ENCODE measurements at regions not wholly inside any gene's neighbourhood (a gene's known extent, or its start where the extent isn't known, plus 50 kb on each side); places are given as distances from the start of the nearest gene placed in this dataset.
"Not testable (repeated sequence)": the region's sequence is repeated elsewhere in the genome, so short reads cannot be mapped to it uniquely, and the experiment has no call there.

GRCh38 chr22:19654338-19654987 lies 59.8 kb upstream of the SEPTIN5 start:
- H3K4me1 Mint-ChIP-seq: no peaks in the 10 kb centered on the region
- ATAC-seq (replicated peaks): no peak
- peaks cover 7% of the 10 kb centered on the region for H3K27me3 Mint-ChIP-seq

GRCh38 chr22:19655399-19655798 lies 58.9 kb upstream of the SEPTIN5 start:
- H3K27me3 Mint-ChIP-seq: no peaks in the 10 kb centered on the region
- no peak overlapping the region for H3K4me3 Mint-ChIP-seq
- H3K27ac Mint-ChIP-seq: no peak overlapping the region
- no peaks in the 10 kb centered on the region for H3K36me3 Mint-ChIP-seq (ENCODE audit: low read depth)
- ATAC-seq (replicated peaks): no peak
- H3K4me1 Mint-ChIP-seq: no peaks in the 10 kb centered on the region
- H3K9me3 Mint-ChIP-seq: no peaks in the 10 kb centered on the region

More at GRCh38 chr22:19654338-19654987, 59.8 kb upstream of the SEPTIN5 start:
- Mint-ChIP-seq H3K36me3 (ENCODE audit: low read depth) (no peaks in the 10 kb centered on the region), H3K9me3 (no peaks in the 10 kb centered on the region), H3K27ac (no peak overlapping the region), H3K4me3 (no peak overlapping the region)

GRCh38 chr22:19656541-19657251 lies 57.6 kb upstream of the SEPTIN5 start:
- Mint-ChIP-seq H3K4me1 (no peaks in the 10 kb centered on the region), H3K27me3 (no peaks in the 10 kb centered on the region), H3K27ac (no peak overlapping the region), H3K36me3 (ENCODE audit: low read depth) (no peaks in the 10 kb centered on the region), H3K9me3 (no peaks in the 10 kb centered on the region), H3K4me3 (no peak overlapping the region)
- no peak for ATAC-seq (replicated peaks)

- Mint-ChIP-seq H3K27ac (no peak overlapping the region), H3K27me3 (no peaks in the 10 kb centered on the region), H3K4me1 (no peaks in the 10 kb centered on the region), H3K4me3 (no peak overlapping the region), H3K9me3 (no peaks in the 10 kb centered on the region), H3K36me3 (ENCODE audit: low read depth) (no peaks in the 10 kb centered on the region)
- no peak for ATAC-seq (replicated peaks)
Observed at GRCh38 chr22:19657252-19658056, 56.8 kb upstream of the SEPTIN5 start.

- Mint-ChIP-seq H3K27me3 (peaks cover 2% of the 10 kb centered on the region), H3K4me3 (no peak overlapping the region), H3K27ac (no peak overlapping the region), H3K4me1 (no peaks in the 10 kb centered on the region), H3K36me3 (ENCODE audit: low read depth) (no peaks in the 10 kb centered on the region), H3K9me3 (no peaks in the 10 kb centered on the region)
- no peak for ATAC-seq (replicated peaks)
Observed at GRCh38 chr22:19658057-19658966, 56.0 kb upstream of the SEPTIN5 start.

GRCh38 chr22:19658967-19659804 lies 55.1 kb upstream of the SEPTIN5 start:
- no peaks in the 10 kb centered on the region for H3K9me3 Mint-ChIP-seq
- no peak overlapping the region for H3K27ac Mint-ChIP-seq
- ATAC-seq (replicated peaks): no peak
- peaks cover 2% of the 10 kb centered on the region for H3K27me3 Mint-ChIP-seq
- no peaks in the 10 kb centered on the region for H3K4me1 Mint-ChIP-seq
- no peak overlapping the region for H3K4me3 Mint-ChIP-seq
- H3K36me3 Mint-ChIP-seq (ENCODE audit: low read depth): no peaks in the 10 kb centered on the region

- Mint-ChIP-seq H3K36me3 (ENCODE audit: low read depth) (no peaks in the 10 kb centered on the region), H3K9me3 (no peaks in the 10 kb centered on the region), H3K4me3 (no peak overlapping the region), H3K27ac (no peak overlapping the region), H3K4me1 (no peaks in the 10 kb centered on the region), H3K27me3 (peaks cover 2% of the 10 kb centered on the region)
- ATAC-seq (replicated peaks): no peak
Observed at GRCh38 chr22:19659805-19660345, 54.4 kb upstream of the SEPTIN5 start.

- H3K36me3 Mint-ChIP-seq (ENCODE audit: low read depth); H3K9me3 Mint-ChIP-seq; H3K27me3 Mint-ChIP-seq; H3K27ac Mint-ChIP-seq; H3K4me3 Mint-ChIP-seq; H3K4me1 Mint-ChIP-seq; ATAC-seq (replicated peaks): not testable (repeated sequence)
Observed at GRCh38 chr22:19660583-19660982, 53.7 kb upstream of the SEPTIN5 start.

GRCh38 chr22:19661156-19661555 lies 53.1 kb upstream of the SEPTIN5 start:
- peaks cover 2% of the 10 kb centered on the region for H3K27me3 Mint-ChIP-seq
- ATAC-seq (replicated peaks): no peak
- no peak overlapping the region for H3K27ac Mint-ChIP-seq
- H3K4me1 Mint-ChIP-seq: no peaks in the 10 kb centered on the region
- H3K36me3 Mint-ChIP-seq (ENCODE audit: low read depth): no peaks in the 10 kb centered on the region
- H3K9me3 Mint-ChIP-seq: no peaks in the 10 kb centered on the region
- H3K4me3 Mint-ChIP-seq: no peak overlapping the region

GRCh38 chr22:19662049-19662684 lies 52.1 kb upstream of the SEPTIN5 start:
- not testable (repeated sequence) for H3K9me3 Mint-ChIP-seq; H3K4me3 Mint-ChIP-seq; H3K27me3 Mint-ChIP-seq; ATAC-seq (replicated peaks); H3K4me1 Mint-ChIP-seq; H3K27ac Mint-ChIP-seq; H3K36me3 Mint-ChIP-seq (ENCODE audit: low read depth)

- no peak for ATAC-seq (replicated peaks)
- H3K4me1 Mint-ChIP-seq: no peaks in the 10 kb centered on the region
Observed at GRCh38 chr22:19663286-19663815, 51.0 kb upstream of the SEPTIN5 start.

GRCh38 chr22:19663821-19664355 lies 50.4 kb upstream of the SEPTIN5 start:
- Mint-ChIP-seq H3K27ac (no peak overlapping the region), H3K4me3 (no peak overlapping the region), H3K36me3 (ENCODE audit: low read depth) (no peaks in the 10 kb centered on the region), H3K4me1 (no peaks in the 10 kb centered on the region), H3K27me3 (peaks cover 2% of the 10 kb centered on the region), H3K9me3 (no peaks in the 10 kb centered on the region)
- no peak for ATAC-seq (replicated peaks)

More at GRCh38 chr22:19663286-19663815, 51.0 kb upstream of the SEPTIN5 start:
- Mint-ChIP-seq H3K4me3 (no peak overlapping the region), H3K27ac (no peak overlapping the region), H3K27me3 (peaks cover 2% of the 10 kb centered on the region), H3K36me3 (ENCODE audit: low read depth) (no peaks in the 10 kb centered on the region), H3K9me3 (no peaks in the 10 kb centered on the region)
